ENCODE measurements at regions not wholly inside any gene's neighbourhood (a gene's known extent, or its start where the extent isn't known, plus 50 kb on each side); places are given as distances from the start of the nearest gene placed in this dataset.
A peak's percentile ranks its signal among the peaks of the same experiment; 100 is the strongest.

DNA sequence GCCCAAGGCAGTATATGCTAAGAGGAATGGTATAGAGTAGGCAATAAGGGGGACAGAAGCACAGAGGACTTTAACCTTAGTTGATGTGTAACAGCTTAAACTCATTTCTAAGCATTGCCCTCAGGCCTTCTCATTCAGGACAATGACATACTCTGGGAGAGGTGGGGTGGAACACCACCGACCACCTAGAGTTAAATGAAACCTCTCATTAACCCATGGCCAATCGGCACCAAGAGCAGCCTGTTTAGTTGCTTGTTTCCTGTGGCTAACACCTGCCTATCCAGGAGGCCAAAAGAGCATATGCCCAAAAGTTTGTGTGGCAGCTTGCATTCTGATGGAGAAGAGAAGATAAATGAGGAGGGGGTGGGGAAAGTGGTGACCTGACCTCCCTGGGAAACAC is 50.0 kb downstream of the PABIR2 start:
- no peaks in the 10 kb centered on the region for H3K27me3 ChIP-seq (ENCODE audit: control insufficient read depth, insufficient read depth, low read length)
- no CpG with 5 or more reads among the region's 2 CpGs for WGBS (ENCODE audit: insufficient coverage)

DNA sequence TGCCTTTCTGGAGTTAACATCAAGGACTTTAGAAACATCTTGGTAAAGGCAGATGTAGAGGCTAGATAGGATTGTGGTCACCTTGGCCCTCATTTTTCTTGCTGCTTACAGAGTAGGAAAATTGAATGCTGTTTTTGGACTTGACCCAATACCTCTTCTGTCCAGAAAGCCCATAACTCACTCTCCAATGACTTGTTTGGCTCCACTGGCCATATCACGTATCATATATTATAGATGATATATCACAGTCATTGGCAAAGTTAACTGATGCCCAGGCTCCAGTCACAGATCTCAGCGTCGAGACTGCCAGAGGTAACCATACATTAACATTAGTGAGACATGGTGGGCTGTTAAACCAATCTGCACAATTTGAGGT is 50.6 kb downstream of the PABIR2 start:
- Histone ChIP-seq H3K27me3 (ENCODE audit: control insufficient read depth, insufficient read depth, low read length) (no peaks in the 10 kb centered on the region), H3K4me3 (ENCODE audit: low read depth, low read length) (no peak overlapping the region), H3K36me3 (ENCODE audit: control insufficient read depth, insufficient read depth, low read length) (no peaks in the 10 kb centered on the region), H3K9me3 (ENCODE audit: control insufficient read depth, insufficient read depth, low read length) (no peaks in the 10 kb centered on the region), H3K4me1 (ENCODE audit: control insufficient read depth, insufficient read depth, low read length) (no peaks in the 10 kb centered on the region), H3K27ac (ENCODE audit: low read depth, low read length) (no peak overlapping the region)
- WGBS (ENCODE audit: insufficient coverage), result no CpG with 5 or more reads among the region's 3 CpGs
- DNase-seq (ENCODE audit: low read depth in 4 of 6, low spot score in 6 of 6), result no peak

More for the DNA sequence above, 50.0 kb downstream of the PABIR2 start:
- Histone ChIP-seq H3K4me3 (ENCODE audit: low read depth, low read length) (no peak overlapping the region), H3K4me1 (ENCODE audit: control insufficient read depth, insufficient read depth, low read length) (no peaks in the 10 kb centered on the region), H3K36me3 (ENCODE audit: control insufficient read depth, insufficient read depth, low read length) (no peaks in the 10 kb centered on the region), H3K9me3 (ENCODE audit: control insufficient read depth, insufficient read depth, low read length) (no peaks in the 10 kb centered on the region), H3K27ac (ENCODE audit: low read depth, low read length) (no peak overlapping the region)
- DNase-seq (ENCODE audit: low read depth in 4 of 6, low spot score in 6 of 6), result no peak

DNA sequence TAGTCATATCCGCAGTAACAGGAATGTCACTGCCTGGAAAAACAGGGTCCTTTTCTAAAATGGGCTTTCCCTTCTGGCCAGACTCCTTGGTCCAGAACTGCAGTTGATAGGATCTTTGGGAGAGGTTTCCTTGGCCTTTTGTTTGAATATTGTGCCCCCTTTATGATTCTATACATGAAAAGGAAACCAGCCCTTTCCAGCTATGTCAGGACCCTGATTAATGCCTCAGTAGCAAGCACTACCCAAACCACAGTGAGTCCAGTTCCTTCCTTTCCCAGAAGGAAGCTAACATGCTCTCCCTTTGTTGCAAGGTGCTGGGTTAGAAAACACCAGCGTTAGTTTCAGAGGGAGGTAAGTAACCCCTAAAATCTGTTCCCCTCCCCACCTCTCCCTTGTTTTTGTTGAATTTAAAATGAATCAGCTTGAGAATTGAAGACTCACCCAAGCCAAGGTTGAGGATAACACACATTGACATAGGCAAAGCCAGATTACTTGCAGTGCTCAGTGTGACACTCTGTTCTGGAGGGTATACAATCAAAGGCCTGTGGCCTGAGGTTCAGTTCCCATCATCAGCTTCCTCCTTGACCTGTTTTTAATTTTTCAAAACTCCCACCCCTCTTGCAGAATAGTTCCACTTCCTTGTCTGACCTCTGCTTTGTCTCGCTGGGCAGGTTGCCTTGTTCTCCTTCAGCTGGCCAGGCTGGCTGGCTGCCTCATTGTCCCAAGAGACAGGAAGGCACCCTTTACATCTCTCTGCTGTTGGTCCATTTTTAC is 51.2 kb downstream of the PABIR2 start:
- Histone ChIP-seq H3K36me3 (ENCODE audit: control insufficient read depth, insufficient read depth, low read length) (no peaks in the 10 kb centered on the region), H3K9me3 (ENCODE audit: control insufficient read depth, insufficient read depth, low read length) (no peaks in the 10 kb centered on the region), H3K27me3 (ENCODE audit: control insufficient read depth, insufficient read depth, low read length) (no peaks in the 10 kb centered on the region), H3K4me1 (ENCODE audit: control insufficient read depth, insufficient read depth, low read length) (no peaks in the 10 kb centered on the region), H3K27ac (ENCODE audit: low read depth, low read length) (no peak overlapping the region), H3K4me3 (ENCODE audit: low read depth, low read length) (no peak overlapping the region)
- no peak for DNase-seq (ENCODE audit: low read depth in 4 of 6, low spot score in 6 of 6)
- WGBS (ENCODE audit: insufficient coverage), result no CpG with 5 or more reads among the region's 3 CpGs

DNA sequence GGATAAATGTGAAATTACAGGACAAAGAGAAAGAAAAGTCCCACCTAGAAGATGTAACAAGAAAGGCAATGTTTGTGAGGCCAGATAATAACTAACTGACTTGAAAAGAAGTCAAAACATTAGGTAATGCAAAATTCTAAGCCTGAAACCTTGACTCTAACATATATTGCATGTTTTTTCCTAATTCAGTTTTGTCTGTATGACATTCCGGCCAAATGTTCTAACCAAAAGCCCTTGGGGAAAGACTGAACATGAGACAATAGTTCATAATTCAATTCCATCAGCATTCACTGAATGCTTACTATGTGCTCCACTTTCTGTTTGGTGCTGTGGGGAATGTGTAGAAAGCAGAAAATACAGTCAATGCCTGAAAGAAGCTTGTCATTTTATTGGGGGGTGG is 53.9 kb downstream of the PABIR2 start:
- DNase-seq (ENCODE audit: low read depth in 4 of 6, low spot score in 6 of 6), result no peak
- Histone ChIP-seq H3K27me3 (ENCODE audit: control insufficient read depth, insufficient read depth, low read length) (peaks cover 2% of the 10 kb centered on the region), H3K9me3 (ENCODE audit: control insufficient read depth, insufficient read depth, low read length) (no peaks in the 10 kb centered on the region), H3K36me3 (ENCODE audit: control insufficient read depth, insufficient read depth, low read length) (no peaks in the 10 kb centered on the region), H3K4me3 (ENCODE audit: low read depth, low read length) (no peak overlapping the region), H3K27ac (ENCODE audit: low read depth, low read length) (no peak overlapping the region), H3K4me1 (ENCODE audit: control insufficient read depth, insufficient read depth, low read length) (no peaks in the 10 kb centered on the region)
- no CpG with 5 or more reads among the region's 1 CpG for WGBS (ENCODE audit: insufficient coverage)

DNA sequence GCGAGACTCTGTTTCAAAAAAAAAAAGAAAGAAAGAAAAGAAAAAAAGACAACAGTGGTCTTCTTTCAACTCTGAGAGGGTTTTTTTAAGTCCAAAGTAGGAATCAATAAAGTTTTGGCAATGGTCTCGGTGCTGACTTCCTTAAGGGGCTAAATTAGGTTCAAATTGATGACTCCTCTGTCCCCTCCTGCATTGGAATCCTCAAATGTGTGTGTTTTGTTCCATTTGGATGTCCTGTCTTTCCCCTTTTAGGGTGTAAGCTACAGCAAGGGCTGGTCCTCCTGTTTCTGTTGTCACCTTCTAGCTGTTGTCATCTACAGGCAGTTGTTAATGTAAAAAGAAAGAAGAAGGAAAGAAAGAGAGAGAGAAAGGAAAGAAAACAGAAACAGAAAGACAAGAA is 54.4 kb downstream of the PABIR2 start:
- WGBS (ENCODE audit: insufficient coverage), result no CpG with 5 or more reads among the region's 2 CpGs
- no peak for DNase-seq (ENCODE audit: low read depth in 4 of 6, low spot score in 6 of 6)
- H3K4me1 ChIP-seq (ENCODE audit: control insufficient read depth, insufficient read depth, low read length), result no peaks in the 10 kb centered on the region
- no peak overlapping the region for H3K27ac ChIP-seq (ENCODE audit: low read depth, low read length)
- H3K36me3 ChIP-seq (ENCODE audit: control insufficient read depth, insufficient read depth, low read length), result no peaks in the 10 kb centered on the region
- no peaks in the 10 kb centered on the region for H3K9me3 ChIP-seq (ENCODE audit: control insufficient read depth, insufficient read depth, low read length)
- H3K27me3 ChIP-seq (ENCODE audit: control insufficient read depth, insufficient read depth, low read length), result peaks cover 2% of the 10 kb centered on the region
- no peak overlapping the region for H3K4me3 ChIP-seq (ENCODE audit: low read depth, low read length)

DNA sequence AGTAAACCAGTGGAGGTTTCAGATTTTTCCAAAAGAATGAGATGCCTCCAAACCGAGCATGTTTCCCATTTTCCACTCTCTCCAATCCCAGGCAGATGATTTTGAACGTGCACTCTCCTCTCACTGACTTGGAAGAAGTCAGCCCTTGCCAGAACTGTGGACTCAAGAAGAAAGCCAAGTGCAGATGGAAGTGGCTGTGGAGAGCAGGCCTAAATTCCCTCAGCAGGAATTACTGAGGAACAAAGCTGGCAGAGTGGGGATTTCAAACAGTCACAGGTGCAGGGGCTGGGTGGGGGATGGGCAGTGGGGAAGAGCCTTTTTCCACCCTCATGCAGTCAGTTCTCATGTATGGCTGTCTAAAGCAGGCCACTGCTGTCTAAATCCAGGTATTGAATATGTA is 55.3 kb downstream of the PABIR2 start:
- DNase-seq (ENCODE audit: low read depth in 4 of 6, low spot score in 6 of 6), result no peak
- Histone ChIP-seq H3K36me3 (ENCODE audit: control insufficient read depth, insufficient read depth, low read length) (no peaks in the 10 kb centered on the region), H3K27ac (ENCODE audit: low read depth, low read length) (no peak overlapping the region), H3K4me3 (ENCODE audit: low read depth, low read length) (no peak overlapping the region), H3K4me1 (ENCODE audit: control insufficient read depth, insufficient read depth, low read length) (no peaks in the 10 kb centered on the region), H3K27me3 (ENCODE audit: control insufficient read depth, insufficient read depth, low read length) (peaks cover 2% of the 10 kb centered on the region), H3K9me3 (ENCODE audit: control insufficient read depth, insufficient read depth, low read length) (no peaks in the 10 kb centered on the region)
- 16% methylated on average over 2 of the region's 2 CpGs for WGBS (ENCODE audit: insufficient coverage)

GRCh38 chrX:134738986-134739740 is 57.8 kb downstream of the PABIR2 start:
- WGBS (ENCODE audit: insufficient coverage), result 53% methylated on average over 4 of the region's 8 CpGs
- Histone ChIP-seq H3K36me3 (ENCODE audit: control insufficient read depth, insufficient read depth, low read length) (no peaks in the 10 kb centered on the region), H3K9me3 (ENCODE audit: control insufficient read depth, insufficient read depth, low read length) (no peaks in the 10 kb centered on the region), H3K27me3 (ENCODE audit: control insufficient read depth, insufficient read depth, low read length) (peaks cover 2% of the 10 kb centered on the region), H3K4me1 (ENCODE audit: control insufficient read depth, insufficient read depth, low read length) (peaks cover 9% of the 10 kb centered on the region), H3K27ac (ENCODE audit: low read depth, low read length) (no peak overlapping the region), H3K4me3 (ENCODE audit: low read depth, low read length) (no peak overlapping the region)
- DNase-seq (ENCODE audit: low read depth in 4 of 6, low spot score in 6 of 6), result no peak

DNA sequence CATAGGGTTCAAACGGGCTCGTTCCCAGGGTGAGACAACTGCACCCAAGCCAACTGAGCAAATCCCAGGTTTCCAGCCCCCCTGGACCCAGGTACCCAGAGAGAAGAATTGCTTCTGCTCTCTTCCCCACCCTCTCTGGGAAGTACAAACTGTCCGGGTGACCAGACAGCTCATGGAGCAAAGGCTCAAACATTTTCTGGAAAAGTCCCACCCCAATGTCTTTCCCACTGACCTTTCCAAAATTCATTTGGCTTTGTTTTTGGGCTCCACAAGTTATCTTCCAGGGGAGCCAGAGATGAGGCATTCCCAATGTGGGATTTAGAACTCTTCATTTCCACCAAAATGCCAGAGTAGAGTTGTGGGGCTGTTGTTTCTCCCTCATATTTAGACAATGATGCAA is 58.6 kb downstream of the PABIR2 start:
- Histone ChIP-seq H3K36me3 (ENCODE audit: control insufficient read depth, insufficient read depth, low read length) (no peaks in the 10 kb centered on the region), H3K4me1 (ENCODE audit: control insufficient read depth, insufficient read depth, low read length) (peaks cover 14% of the 10 kb centered on the region), H3K27ac (ENCODE audit: low read depth, low read length) (peak overlapping the region; percentile 25), H3K27me3 (ENCODE audit: control insufficient read depth, insufficient read depth, low read length) (peaks cover 2% of the 10 kb centered on the region), H3K4me3 (ENCODE audit: low read depth, low read length) (no peak overlapping the region), H3K9me3 (ENCODE audit: control insufficient read depth, insufficient read depth, low read length) (no peaks in the 10 kb centered on the region)
- DNase-seq (ENCODE audit: low read depth in 4 of 6, low spot score in 6 of 6), result no peak
- WGBS (ENCODE audit: insufficient coverage), result 87% methylated on average over 3 of the region's 3 CpGs

DNA sequence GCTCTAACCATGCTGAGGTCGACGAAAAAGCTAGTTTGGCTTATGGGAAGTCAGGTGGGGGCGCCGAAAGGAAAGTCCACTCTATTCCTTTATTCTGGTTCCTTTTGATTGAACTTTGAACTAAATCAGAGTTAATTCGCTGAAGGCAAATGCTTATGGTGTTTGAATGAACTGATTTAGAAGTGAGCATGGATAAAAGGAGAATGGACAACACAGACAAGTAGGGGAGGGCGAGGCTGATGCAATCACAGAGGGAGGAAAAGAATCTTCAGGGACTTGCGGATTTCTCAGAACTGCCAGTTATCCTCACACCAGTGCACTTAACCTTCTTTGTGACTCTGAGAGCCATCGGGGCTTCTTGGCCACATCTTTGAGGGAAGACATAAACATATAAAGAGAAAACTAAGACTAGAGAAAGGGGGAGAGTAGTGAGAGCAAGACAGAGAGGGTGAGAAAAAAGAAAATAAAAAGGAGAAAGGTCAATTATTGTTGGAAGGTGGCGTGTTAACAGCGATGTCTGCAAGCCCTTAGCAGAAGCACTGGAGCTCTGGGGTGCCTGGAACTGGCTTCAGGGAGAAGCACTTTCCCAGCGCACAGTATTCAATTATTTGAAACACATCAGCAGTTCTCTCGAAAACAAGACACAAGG is 59.2 kb downstream of the PABIR2 start:
- Histone ChIP-seq H3K9me3 (ENCODE audit: control insufficient read depth, insufficient read depth, low read length) (no peaks in the 10 kb centered on the region), H3K4me1 (ENCODE audit: control insufficient read depth, insufficient read depth, low read length) (peaks cover 15% of the 10 kb centered on the region), H3K27me3 (ENCODE audit: control insufficient read depth, insufficient read depth, low read length) (peaks cover 2% of the 10 kb centered on the region), H3K4me3 (ENCODE audit: low read depth, low read length) (no peak overlapping the region), H3K36me3 (ENCODE audit: control insufficient read depth, insufficient read depth, low read length) (no peaks in the 10 kb centered on the region), H3K27ac (ENCODE audit: low read depth, low read length) (no peak overlapping the region)
- 58% methylated on average over 9 of the region's 12 CpGs for WGBS (ENCODE audit: insufficient coverage)
- peak in 1 of 6 donors; percentile 43 for DNase-seq (ENCODE audit: low read depth in 4 of 6, low spot score in 6 of 6)
